ENCODE measurements at regions not wholly inside any gene's neighbourhood (a gene's known extent, or its start where the extent isn't known, plus 50 kb on each side); places are given as distances from the start of the nearest gene placed in this dataset.
A peak's percentile ranks its signal among the peaks of the same experiment; 100 is the strongest.

- DNase-seq (no peak), ATAC-seq (no peak)
- no peak overlapping the region for H3K4me3 ChIP-seq
- TF ChIP-seq CTCF (IDR thresholded peaks at IDR 0.05): no peak
- no peak for TF ChIP-seq POLR2A (IDR thresholded peaks at IDR 0.05)
- intact Hi-C loops (cut with DNase I): no loop called here
- no peaks in the 10 kb centered on the region for H3K9me3 ChIP-seq
- H3K36me3 ChIP-seq (replicated peaks in 1 of 2; ENCODE audit: insufficient read depth in 1 of 2, low read depth in 2 of 2): no peaks in the 10 kb centered on the region
- 45 to 54% methylated on average over 7 of the region's 7 CpGs for WGBS, 2 donors
- H3K27ac ChIP-seq: no peak overlapping the region
- no peaks in the 10 kb centered on the region for H3K27me3 ChIP-seq
- no peaks in the 10 kb centered on the region for H3K4me1 ChIP-seq
Observed at GRCh38 chr13:94878602-94879165, 166.3 kb upstream of the SOX21 start.

GRCh38 chr13:94864474-94864873, 152.1 kb upstream of the SOX21 start:
- intact Hi-C loops (cut with DNase I): no loop called here

GRCh38 chr13:94860981-94861407, 148.6 kb upstream of the SOX21 start:
- ATAC-seq: no peak
- intact Hi-C loops (cut with DNase I): no loop called here
- H3K4me3 ChIP-seq: no peak overlapping the region
- peak in 1 of 4 donors; percentile 7 for DNase-seq
- H3K27ac ChIP-seq: no peak overlapping the region
- no peaks in the 10 kb centered on the region for H3K36me3 ChIP-seq (replicated peaks in 1 of 2; ENCODE audit: insufficient read depth in 1 of 2, low read depth in 2 of 2)
- 20 to 30% methylated on average over 8 of the region's 8 CpGs for WGBS, 2 donors
- TF ChIP-seq POLR2A (IDR thresholded peaks at IDR 0.05) (no peak), CTCF (IDR thresholded peaks at IDR 0.05) (no peak)
- H3K9me3 ChIP-seq: no peaks in the 10 kb centered on the region
- H3K27me3 ChIP-seq: no peaks in the 10 kb centered on the region
- H3K4me1 ChIP-seq: no peaks in the 10 kb centered on the region

More at GRCh38 chr13:94864474-94864873, 152.1 kb upstream of the SOX21 start:
- Histone ChIP-seq H3K4me3 (no peak overlapping the region), H3K9me3 (no peaks in the 10 kb centered on the region), H3K4me1 (no peaks in the 10 kb centered on the region), H3K36me3 (replicated peaks in 1 of 2; ENCODE audit: insufficient read depth in 1 of 2, low read depth in 2 of 2) (no peaks in the 10 kb centered on the region), H3K27ac (no peak overlapping the region), H3K27me3 (no peaks in the 10 kb centered on the region)
- 45 to 54% methylated on average over 6 of the region's 6 CpGs for WGBS, 2 donors
- no peak for TF ChIP-seq POLR2A (IDR thresholded peaks at IDR 0.05)
- TF ChIP-seq CTCF (IDR thresholded peaks at IDR 0.05): no peak
- DNase-seq (no peak), ATAC-seq (no peak)

GRCh38 chr13:94859811-94860210, 147.5 kb upstream of the SOX21 start:
- no peaks in the 10 kb centered on the region for H3K4me1 ChIP-seq
- no peaks in the 10 kb centered on the region for H3K9me3 ChIP-seq
- ATAC-seq: no peak
- intact Hi-C loops (cut with DNase I): no loop called here
- H3K27ac ChIP-seq: no peak overlapping the region
- no peaks in the 10 kb centered on the region for H3K27me3 ChIP-seq
- H3K36me3 ChIP-seq (replicated peaks in 1 of 2; ENCODE audit: insufficient read depth in 1 of 2, low read depth in 2 of 2): no peaks in the 10 kb centered on the region
- TF ChIP-seq CTCF (IDR thresholded peaks at IDR 0.05): no peak
- TF ChIP-seq POLR2A (IDR thresholded peaks at IDR 0.05): no peak
- 38 to 47% methylated on average over 2 of the region's 2 CpGs for WGBS, 2 donors
- no peak overlapping the region for H3K4me3 ChIP-seq
- DNase-seq: no peak

GRCh38 chr13:94859278-94859691, 146.9 kb upstream of the SOX21 start:
- TF ChIP-seq POLR2A (IDR thresholded peaks at IDR 0.05) (no peak), CTCF (IDR thresholded peaks at IDR 0.05) (no peak)
- Histone ChIP-seq H3K9me3 (no peaks in the 10 kb centered on the region), H3K36me3 (replicated peaks in 1 of 2; ENCODE audit: insufficient read depth in 1 of 2, low read depth in 2 of 2) (no peaks in the 10 kb centered on the region), H3K4me1 (no peaks in the 10 kb centered on the region), H3K27ac (no peak overlapping the region), H3K27me3 (no peaks in the 10 kb centered on the region), H3K4me3 (no peak overlapping the region)
- intact Hi-C loops (cut with DNase I): no loop called here
- 34 to 47% methylated on average over 11 of the region's 11 CpGs for WGBS, 2 donors
- DNase-seq (peak; percentile 12 to 65 (median 42)), ATAC-seq (peak; percentile 55)
